ENCODE measurements at regions not wholly inside any gene's neighbourhood (a gene's known extent, or its start where the extent isn't known, plus 50 kb on each side); places are given as distances from the start of the nearest gene placed in this dataset.

DNA sequence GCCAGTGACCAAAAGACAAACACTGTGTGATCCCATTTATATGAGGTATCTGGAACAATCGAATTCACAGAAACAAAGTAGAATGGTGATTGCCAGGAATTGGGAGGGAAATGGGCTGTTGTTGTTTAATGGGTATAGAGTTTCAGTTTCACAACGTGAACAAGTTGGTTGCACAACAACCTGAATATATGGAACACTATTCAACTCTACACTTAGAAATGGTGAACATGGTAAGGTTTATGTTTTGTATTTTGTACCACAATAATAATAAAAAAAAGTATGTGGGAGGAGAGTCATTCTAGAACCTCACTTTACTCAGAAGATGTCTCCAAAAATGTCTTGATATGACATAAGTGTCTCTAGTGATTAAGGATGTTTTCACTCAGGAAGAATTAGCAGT, 85.2 kb upstream of the SGCE start:
- H3K9me3 Mint-ChIP-seq, result no peaks in the 10 kb centered on the region
- H3K27me3 Mint-ChIP-seq, result no peaks in the 10 kb centered on the region
- no peaks in the 10 kb centered on the region for H3K27me3 ChIP-seq (ENCODE audit: control insufficient read depth in 1 of 2, insufficient read depth in 2 of 2, low read length in 2 of 2)
- POLR2A ChIA-PET, result no interaction called here
- no peak for TF ChIP-seq CTCF (IDR thresholded peaks at IDR 0.05)
- no peaks in the 10 kb centered on the region for H3K36me3 Mint-ChIP-seq (ENCODE audit: low read depth)
- no peaks in the 10 kb centered on the region for H3K4me1 Mint-ChIP-seq (ENCODE audit: low read depth)
- H3K36me3 ChIP-seq (ENCODE audit: insufficient read depth, low read length), result no peaks in the 10 kb centered on the region
- no peak for DNase-seq
- intact Hi-C loops (cut with DNase I, micrococcal nuclease), result no loop called here
- ATAC-seq (ENCODE audit: poor library complexity), result no peak
- H3K4me3 ChIP-seq (ENCODE audit: low read length), result no peak overlapping the region
- no peak overlapping the region for H3K4me3 Mint-ChIP-seq
- H3K27ac Mint-ChIP-seq, result no peak overlapping the region
- H3K27ac ChIP-seq (ENCODE audit: low read depth in 1 of 2, low read length in 2 of 2), result no peak overlapping the region
- no peaks in the 10 kb centered on the region for H3K9me3 ChIP-seq (ENCODE audit: control insufficient read depth in 1 of 2, insufficient read depth in 1 of 2, low read length in 2 of 2)
- no peaks in the 10 kb centered on the region for H3K4me1 ChIP-seq (ENCODE audit: insufficient read depth, low read length)
- CTCF ChIA-PET, result no interaction called here

DNA sequence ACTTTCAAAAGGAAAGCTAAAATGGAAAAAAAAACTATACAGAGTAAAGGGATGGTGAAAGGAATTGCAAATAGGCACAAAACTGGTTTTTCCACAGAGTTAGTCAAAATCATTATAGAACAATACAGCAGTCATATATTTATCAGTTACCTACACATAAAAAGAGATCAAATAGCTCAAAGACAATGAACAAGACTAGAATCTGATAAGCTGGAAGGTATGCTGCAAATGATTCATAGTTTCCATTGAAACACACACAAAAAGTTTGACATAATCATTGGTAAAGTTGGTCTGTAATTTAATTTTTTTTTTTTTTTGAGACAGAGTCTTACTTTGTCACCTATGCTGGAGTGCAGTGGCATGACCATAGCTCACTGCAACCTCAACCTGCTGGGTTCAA, 92.4 kb upstream of the SGCE start:
- Histone ChIP-seq H3K36me3 (ENCODE audit: insufficient read depth, low read length) (no peaks in the 10 kb centered on the region), H3K4me3 (ENCODE audit: low read length) (no peak overlapping the region), H3K4me1 (ENCODE audit: insufficient read depth, low read length) (no peaks in the 10 kb centered on the region), H3K27ac (ENCODE audit: low read depth in 1 of 2, low read length in 2 of 2) (no peak overlapping the region), H3K9me3 (ENCODE audit: control insufficient read depth in 1 of 2, insufficient read depth in 1 of 2, low read length in 2 of 2) (peaks cover 0 to 9% of the 10 kb centered on the region in 2 experiments), H3K27me3 (ENCODE audit: control insufficient read depth in 1 of 2, insufficient read depth in 2 of 2, low read length in 2 of 2) (no peaks in the 10 kb centered on the region)
- Mint-ChIP-seq H3K27me3 (no peaks in the 10 kb centered on the region), H3K27ac (no peak overlapping the region), H3K36me3 (ENCODE audit: low read depth) (no peaks in the 10 kb centered on the region), H3K4me3 (no peak overlapping the region), H3K4me1 (ENCODE audit: low read depth) (no peaks in the 10 kb centered on the region), H3K9me3 (peaks cover 9% of the 10 kb centered on the region)
- no peak for DNase-seq
- intact Hi-C loops (cut with DNase I, micrococcal nuclease), result no loop called here
- ATAC-seq (ENCODE audit: poor library complexity), result no peak
- TF ChIP-seq CTCF (IDR thresholded peaks at IDR 0.05), result no peak
- ChIA-PET POLR2A (no interaction called here), CTCF (no interaction called here)

DNA sequence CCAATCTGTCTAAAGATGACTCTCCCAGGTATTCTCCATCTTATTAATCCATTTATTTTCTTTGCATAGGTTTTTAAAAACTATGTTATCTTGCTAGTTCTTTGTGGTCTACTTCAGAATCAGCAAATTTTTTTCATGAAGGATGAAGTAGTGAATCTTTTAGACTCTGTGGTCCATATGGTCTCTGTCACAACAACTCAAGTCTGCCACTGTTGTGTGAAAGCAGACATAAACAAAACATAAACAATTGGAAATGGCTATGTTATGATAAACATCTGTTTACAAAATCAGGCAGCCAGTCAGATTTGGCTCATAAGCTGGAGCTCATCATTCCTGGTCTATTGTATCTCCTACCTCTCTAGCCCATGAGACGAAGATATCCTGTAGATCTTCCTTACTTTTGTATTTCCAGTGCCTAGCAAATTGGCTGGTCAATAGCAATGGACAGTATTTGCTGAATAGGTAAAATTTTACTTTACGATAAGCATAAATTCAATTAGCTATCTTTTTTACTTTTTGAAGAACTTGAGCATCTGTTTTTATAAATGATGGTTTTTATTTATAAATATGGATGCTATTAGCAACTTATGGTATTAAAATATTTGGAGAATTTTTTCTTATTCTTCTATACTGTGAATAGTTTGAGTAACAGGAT, 104.6 kb upstream of the SGCE start:
- H3K4me3 ChIP-seq (ENCODE audit: low read length), result no peak overlapping the region
- ATAC-seq (ENCODE audit: poor library complexity) (no peak), DNase-seq (no peak)
- Mint-ChIP-seq H3K9me3 (peaks cover 7% of the 10 kb centered on the region), H3K27ac (no peak overlapping the region), H3K4me1 (ENCODE audit: low read depth) (no peaks in the 10 kb centered on the region), H3K27me3 (no peaks in the 10 kb centered on the region), H3K36me3 (ENCODE audit: low read depth) (no peaks in the 10 kb centered on the region), H3K4me3 (no peak overlapping the region)
- H3K27me3 ChIP-seq (ENCODE audit: control insufficient read depth in 1 of 2, insufficient read depth in 2 of 2, low read length in 2 of 2), result no peaks in the 10 kb centered on the region
- TF ChIP-seq CTCF (IDR thresholded peaks at IDR 0.05), result no peak
- H3K27ac ChIP-seq (ENCODE audit: low read depth in 1 of 2, low read length in 2 of 2), result no peak overlapping the region
- H3K4me1 ChIP-seq (ENCODE audit: insufficient read depth, low read length), result no peaks in the 10 kb centered on the region
- POLR2A ChIA-PET, result interaction anchor here (0.7 kb wide), 1 partner anchor 370 kb away, joined by 3 read pairs; no protein-coding TSS in a partner anchor
- intact Hi-C loops (cut with DNase I, micrococcal nuclease), result no loop called here
- peaks cover 0 to 4% of the 10 kb centered on the region in 2 experiments for H3K9me3 ChIP-seq (ENCODE audit: control insufficient read depth in 1 of 2, insufficient read depth in 1 of 2, low read length in 2 of 2)
- CTCF ChIA-PET, result interaction anchor here (1.7 kb wide), 1 partner anchor 10 kb away, joined by 3 read pairs; no protein-coding TSS in a partner anchor
- H3K36me3 ChIP-seq (ENCODE audit: insufficient read depth, low read length), result no peaks in the 10 kb centered on the region

Measured in CD4-positive, alpha-beta T cell (primary cell).